ENCODE measurements at regions not wholly inside any gene's neighbourhood (a gene's known extent, or its start where the extent isn't known, plus 50 kb on each side); places are given as distances from the start of the nearest gene placed in this dataset.

- Histone ChIP-seq H3K4me3 (no peak overlapping the region), H3K9me3 (no peaks in the 10 kb centered on the region), H3K4me1 (no peaks in the 10 kb centered on the region), H3K36me3 (no peaks in the 10 kb centered on the region), H3K27ac (no peak overlapping the region), H3K27me3 (no peaks in the 10 kb centered on the region)
- intact Hi-C loops (cut with DNase I) = no loop called here
- no peak for TF ChIP-seq CTCF (IDR thresholded peaks at IDR 0.05)
- TF ChIP-seq POLR2A (IDR thresholded peaks at IDR 0.05) = no peak
- no peak for DNase-seq
- WGBS, 2 donors = 26 to 59% methylated on average over 4 of the region's 4 CpGs
Observed at GRCh38 chr4:27239641-27240040, 379.0 kb downstream of the STIM2 start.

- Histone ChIP-seq H3K9me3 (no peaks in the 10 kb centered on the region), H3K27me3 (no peaks in the 10 kb centered on the region), H3K27ac (no peak overlapping the region), H3K4me3 (no peak overlapping the region), H3K36me3 (no peaks in the 10 kb centered on the region), H3K4me1 (no peaks in the 10 kb centered on the region)
- intact Hi-C loops (cut with DNase I) = no loop called here
- TF ChIP-seq POLR2A (IDR thresholded peaks at IDR 0.05) (no peak), CTCF (IDR thresholded peaks at IDR 0.05) (no peak)
- DNase-seq = no peak
Observed at GRCh38 chr4:27242217-27242616, 381.6 kb downstream of the STIM2 start.

GRCh38 chr4:27245216-27245615 lies 384.6 kb downstream of the STIM2 start:
- no peaks in the 10 kb centered on the region for H3K9me3 ChIP-seq
- H3K4me1 ChIP-seq = no peaks in the 10 kb centered on the region
- TF ChIP-seq POLR2A (IDR thresholded peaks at IDR 0.05) (no peak), CTCF (IDR thresholded peaks at IDR 0.05) (no peak)
- DNase-seq = no peak
- H3K4me3 ChIP-seq = no peak overlapping the region
- H3K27ac ChIP-seq = no peak overlapping the region
- no peaks in the 10 kb centered on the region for H3K36me3 ChIP-seq
- WGBS, 2 donors = 70 to 75% methylated on average over 1 of the region's 1 CpG
- intact Hi-C loops (cut with DNase I) = no loop called here
- H3K27me3 ChIP-seq = no peaks in the 10 kb centered on the region

GRCh38 chr4:27248829-27249228 lies 388.2 kb downstream of the STIM2 start:
- Histone ChIP-seq H3K27ac (peak overlapping the region in 1 of 4 donors; percentile 36), H3K9me3 (no peaks in the 10 kb centered on the region), H3K4me3 (no peak overlapping the region), H3K27me3 (no peaks in the 10 kb centered on the region), H3K4me1 (no peaks in the 10 kb centered on the region), H3K36me3 (no peaks in the 10 kb centered on the region)
- no peak for DNase-seq
- TF ChIP-seq CTCF (IDR thresholded peaks at IDR 0.05) = no peak
- TF ChIP-seq POLR2A (IDR thresholded peaks at IDR 0.05) = no peak
- intact Hi-C loops (cut with DNase I) = no loop called here
- WGBS, 2 donors = 39 to 52% methylated on average over 2 of the region's 2 CpGs

GRCh38 chr4:27251771-27252170 lies 391.1 kb downstream of the STIM2 start:
- no peaks in the 10 kb centered on the region for H3K4me1 ChIP-seq
- H3K27ac ChIP-seq = no peak overlapping the region
- H3K9me3 ChIP-seq = no peaks in the 10 kb centered on the region
- no peaks in the 10 kb centered on the region for H3K27me3 ChIP-seq
- no peak overlapping the region for H3K4me3 ChIP-seq
- no peaks in the 10 kb centered on the region for H3K36me3 ChIP-seq
- WGBS, 2 donors = 21 to 40% methylated on average over 2 of the region's 2 CpGs
- DNase-seq = no peak
- no peak for TF ChIP-seq POLR2A (IDR thresholded peaks at IDR 0.05)
- no peak for TF ChIP-seq CTCF (IDR thresholded peaks at IDR 0.05)
- intact Hi-C loops (cut with DNase I) = no loop called here
